Stimulated activated CD8-positive, alpha-beta memory T cell treated with anti-CD3 and anti-CD28 coated beads, Interleukin-15, amount 100 ng/mL, for 1 hour (primary cell): ENCODE measurements at regions not wholly inside any gene's neighbourhood (a gene's known extent, or its start where the extent isn't known, plus 50 kb on each side); places are given as distances from the start of the nearest gene placed in this dataset.

Source experiments
- DNase-seq: peaks from one replicate; pipeline ENCODE4 v3.0.0-alpha.2; 2020; ENCODE audit warnings: low read depth

GRCh38 chr10:4018054-4018511 lies 233.1 kb upstream of the KLF6 start:
- DNase-seq, result no peak

- DNase-seq, result no peak
Observed at GRCh38 chr10:4017336-4017735, 232.3 kb upstream of the KLF6 start.

GRCh38 chr10:4016214-4016740 lies 231.3 kb upstream of the KLF6 start:
- DNase-seq, result no peak

- no peak for DNase-seq
Observed at GRCh38 chr10:4013651-4014121, 228.7 kb upstream of the KLF6 start.

GRCh38 chr10:4012848-4013247 lies 227.8 kb upstream of the KLF6 start:
- no peak for DNase-seq

- no peak for DNase-seq
Observed at GRCh38 chr10:4011136-4011812, 226.3 kb upstream of the KLF6 start.

GRCh38 chr10:4008676-4009382 lies 223.8 kb upstream of the KLF6 start:
- DNase-seq, result no peak

- no peak for DNase-seq
Observed at GRCh38 chr10:4007771-4008170, 222.8 kb upstream of the KLF6 start.

GRCh38 chr10:4006858-4007257 lies 221.8 kb upstream of the KLF6 start:
- DNase-seq, result no peak

- no peak for DNase-seq
Observed at GRCh38 chr10:4006051-4006450, 221.0 kb upstream of the KLF6 start.

- DNase-seq, result no peak
Observed at GRCh38 chr10:4004990-4005389, 220.0 kb upstream of the KLF6 start.

GRCh38 chr10:4004144-4004543 lies 219.1 kb upstream of the KLF6 start:
- no peak for DNase-seq

GRCh38 chr10:4003348-4003973 lies 218.5 kb upstream of the KLF6 start:
- DNase-seq, result no peak

GRCh38 chr10:4001811-4002210 lies 216.8 kb upstream of the KLF6 start:
- no peak for DNase-seq

- no peak for DNase-seq
Observed at GRCh38 chr10:3999642-4000041, 214.6 kb upstream of the KLF6 start.

- no peak for DNase-seq
Observed at GRCh38 chr10:3996697-3997096, 211.7 kb upstream of the KLF6 start.

GRCh38 chr10:3995302-3996210 lies 210.5 kb upstream of the KLF6 start:
- no peak for DNase-seq

GRCh38 chr10:3992382-3993178 lies 207.6 kb upstream of the KLF6 start:
- DNase-seq, result no peak

- no peak for DNase-seq
Observed at GRCh38 chr10:3990307-3990706, 205.3 kb upstream of the KLF6 start.

- DNase-seq, result no peak
Observed at GRCh38 chr10:3987143-3987974, 202.3 kb upstream of the KLF6 start.
